MG63 (cell line): ENCODE measurements at regions not wholly inside any gene's neighbourhood (a gene's known extent, or its start where the extent isn't known, plus 50 kb on each side); places are given as distances from the start of the nearest gene placed in this dataset.
"Not testable (repeated sequence)": the region's sequence is repeated elsewhere in the genome, so short reads cannot be mapped to it uniquely, and the experiment has no call there.

Source experiments
- DNase-seq: peaks from one replicate; pipeline ENCODE4 v3.0.0-alpha.2; 2020
- H3K27me3 ChIP-seq: fragments of 250-450 bp; sonication (Bioruptor Pico); 2 replicates; pipeline ENCODE4 v1.5.1; 2020; ENCODE audit warnings: mild to moderate bottlenecking, moderate library complexity
- H3K36me3 ChIP-seq: fragments of 250-450 bp; sonication (Bioruptor Pico); 2 replicates; pipeline ENCODE4 v1.5.1; 2020; ENCODE audit warnings: mild to moderate bottlenecking, moderate library complexity
- H3K4me3 ChIP-seq: fragments of 250-450 bp; sonication (Bioruptor Pico); 2 replicates; pipeline ENCODE4 v1.5.1; 2020; ENCODE audit warnings: mild to moderate bottlenecking, moderate library complexity
- H3K9me3 ChIP-seq: fragments of 250-450 bp; sonication (Bioruptor Pico); 2 replicates; pipeline ENCODE4 v1.5.1; 2020; ENCODE audit warnings: mild to moderate bottlenecking, moderate library complexity

DNA sequence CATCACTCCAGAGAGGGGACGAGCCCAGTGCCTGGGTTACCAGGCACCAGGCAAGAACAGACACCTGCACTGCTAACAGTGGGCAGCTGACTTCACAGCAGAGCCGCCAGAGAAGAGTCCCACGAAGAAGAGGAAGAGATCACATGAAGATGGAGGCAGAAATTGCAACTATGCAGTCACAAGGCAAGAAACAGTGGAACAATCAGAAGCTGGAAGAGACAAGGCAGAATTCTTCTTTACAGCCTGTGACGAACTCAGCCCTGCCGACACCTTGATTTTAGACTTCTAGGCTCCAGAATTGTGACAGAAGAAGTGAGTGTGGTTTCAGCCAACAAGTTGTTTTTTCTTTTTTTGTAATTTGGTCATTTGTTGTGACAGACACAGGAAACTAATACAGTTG, 59.2 kb downstream of the IL12A start:
- DNase-seq, result no peak
- H3K27me3 ChIP-seq, result no peaks in the 10 kb centered on the region

DNA sequence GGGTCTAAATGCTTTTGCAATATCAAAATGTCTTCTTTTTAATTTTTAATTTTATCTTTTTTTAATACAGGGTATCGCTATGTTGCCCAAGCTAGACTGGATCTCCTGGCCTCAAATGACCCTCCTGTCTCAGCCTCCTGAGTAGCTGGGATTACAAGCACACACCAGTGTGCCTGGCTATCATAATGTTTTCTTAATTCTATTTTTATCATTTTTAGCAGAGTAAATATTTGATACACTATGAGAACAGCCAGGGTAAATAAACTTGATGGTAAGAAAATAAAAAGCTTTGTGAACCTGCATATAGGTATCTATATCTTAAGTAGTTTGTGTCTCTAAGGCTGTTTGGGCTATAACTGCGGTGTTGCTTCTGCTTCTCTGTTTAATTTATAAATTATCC, 60.4 kb downstream of the IL12A start:
- no peak for DNase-seq
- Histone ChIP-seq H3K36me3 (no peaks in the 10 kb centered on the region), H3K27me3 (no peaks in the 10 kb centered on the region), H3K4me3 (no peak overlapping the region), H3K9me3 (no peaks in the 10 kb centered on the region)

More for the DNA sequence above, 59.2 kb downstream of the IL12A start:
- Histone ChIP-seq H3K9me3 (no peaks in the 10 kb centered on the region), H3K36me3 (no peaks in the 10 kb centered on the region), H3K4me3 (no peak overlapping the region)

DNA sequence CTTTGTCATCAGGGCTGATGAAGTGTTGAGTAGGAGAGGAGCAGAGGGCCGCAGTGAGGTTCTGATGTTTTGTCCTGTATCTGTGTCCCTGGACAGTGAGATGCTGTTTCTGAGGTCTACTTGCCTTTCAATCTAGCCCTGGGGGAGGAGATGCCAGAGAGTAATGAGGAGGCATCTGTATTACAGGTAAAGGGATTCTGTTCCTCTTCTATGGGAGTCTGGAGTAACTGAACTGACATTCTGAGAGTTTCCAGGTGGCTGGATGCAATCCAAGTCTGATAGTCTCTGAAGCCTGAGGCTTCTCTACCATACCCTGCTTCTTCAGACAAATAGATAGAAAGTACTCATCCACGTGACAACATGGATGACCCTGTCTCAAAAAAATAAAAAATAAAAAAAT, 60.9 kb downstream of the IL12A start:
- Histone ChIP-seq H3K9me3 (no peaks in the 10 kb centered on the region), H3K4me3 (no peak overlapping the region), H3K36me3 (no peaks in the 10 kb centered on the region), H3K27me3 (no peaks in the 10 kb centered on the region)
- DNase-seq, result no peak

DNA sequence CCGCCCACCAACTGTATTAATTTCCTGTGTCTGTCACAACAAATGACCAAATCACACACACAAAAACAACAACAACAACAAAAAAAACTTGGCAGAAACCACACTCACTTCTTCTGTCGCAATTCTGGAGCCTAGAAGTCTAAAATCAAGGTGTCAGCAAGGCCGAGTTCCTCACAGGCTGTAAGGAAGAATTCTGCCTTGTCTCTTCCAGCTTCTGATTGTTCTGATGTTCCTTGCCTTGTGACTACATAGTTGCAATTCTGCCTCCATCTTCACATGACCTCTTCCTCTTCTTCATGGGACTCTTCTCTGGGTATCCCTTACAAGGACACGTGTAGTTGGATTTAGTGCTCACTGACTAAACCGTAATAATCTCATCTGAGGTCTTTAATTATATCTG, 61.4 kb downstream of the IL12A start:
- no peaks in the 10 kb centered on the region for H3K9me3 ChIP-seq

DNA sequence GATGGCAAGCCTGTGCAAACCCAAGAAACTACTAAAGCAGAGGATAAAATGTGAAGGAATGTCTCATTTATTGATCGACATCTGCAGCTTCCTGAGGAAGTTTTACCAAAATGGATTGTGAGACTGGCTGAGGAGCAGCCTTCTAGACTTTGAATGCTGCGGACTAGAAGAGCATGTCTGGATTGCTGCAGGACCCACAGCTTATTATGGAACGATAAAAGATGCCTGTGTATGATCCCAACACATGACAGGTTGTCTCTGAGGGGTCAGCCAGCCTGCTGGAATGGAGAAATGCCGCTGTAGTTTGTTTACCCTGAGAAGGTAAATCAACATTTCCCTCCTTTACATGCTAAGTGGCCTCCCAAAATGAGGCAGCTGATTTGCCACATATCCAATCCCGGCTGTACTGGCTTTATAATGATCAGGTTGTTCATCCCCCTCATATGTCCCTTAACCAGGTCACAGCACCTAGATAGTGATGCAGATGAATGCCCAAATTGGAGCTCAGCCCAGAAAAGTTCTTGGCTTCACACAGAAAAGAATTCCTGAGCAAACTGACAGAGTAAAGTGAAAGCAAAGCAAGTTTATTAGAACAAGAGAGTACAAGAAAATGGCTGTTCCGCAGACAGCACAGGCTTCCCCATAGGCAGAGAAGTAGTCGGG, 63.9 kb downstream of the IL12A start:
- Histone ChIP-seq H3K4me3 (no peak overlapping the region), H3K9me3 (no peaks in the 10 kb centered on the region), H3K27me3 (no peaks in the 10 kb centered on the region), H3K36me3 (no peaks in the 10 kb centered on the region)
- peak; percentile 6 for DNase-seq

More for the DNA sequence above, 61.4 kb downstream of the IL12A start:
- Histone ChIP-seq H3K27me3 (no peaks in the 10 kb centered on the region), H3K36me3 (no peaks in the 10 kb centered on the region), H3K4me3 (no peak overlapping the region)
- DNase-seq, result no peak

DNA sequence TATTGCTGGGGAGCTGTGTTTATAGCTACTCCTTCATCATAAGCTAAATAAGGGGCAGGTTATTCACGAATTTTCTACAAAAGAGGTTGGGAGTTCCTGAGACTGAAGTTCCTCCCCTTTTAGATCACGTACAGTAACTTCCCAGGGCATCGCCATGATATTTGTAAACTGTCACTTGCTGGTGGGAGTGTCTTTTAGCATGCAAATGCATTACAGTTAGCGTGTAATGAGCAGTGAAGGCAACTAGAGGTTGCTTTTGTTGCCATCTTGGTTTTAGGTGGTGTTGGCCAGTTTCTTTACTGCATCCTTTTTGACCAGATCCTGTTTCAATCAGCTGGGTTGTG, 64.4 kb downstream of the IL12A start:
- Histone ChIP-seq H3K36me3 (no peaks in the 10 kb centered on the region), H3K9me3 (no peaks in the 10 kb centered on the region), H3K4me3 (no peak overlapping the region), H3K27me3 (no peaks in the 10 kb centered on the region)
- DNase-seq, result no peak

DNA sequence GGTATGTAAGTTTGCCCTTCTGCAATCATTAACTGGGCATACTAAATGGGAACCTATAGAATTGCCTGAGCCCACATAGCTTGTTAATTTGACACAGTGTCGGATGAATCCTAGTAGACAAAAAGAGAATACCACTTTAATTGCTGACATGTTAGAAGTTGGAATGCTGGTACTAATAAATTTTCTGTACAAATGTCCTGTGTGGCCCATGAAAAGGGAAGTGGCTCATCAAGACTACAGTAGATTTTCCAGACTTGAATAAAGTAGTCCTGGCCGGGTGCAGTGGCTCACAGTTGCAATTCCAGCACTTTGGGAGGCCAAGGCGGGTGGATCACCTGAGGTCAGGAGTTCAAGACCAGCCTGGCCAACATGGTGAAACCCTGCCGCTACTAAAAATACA, 66.2 kb downstream of the IL12A start:
- not testable (repeated sequence) for H3K9me3 ChIP-seq, H3K27me3 ChIP-seq, H3K36me3 ChIP-seq, DNase-seq, H3K4me3 ChIP-seq

DNA sequence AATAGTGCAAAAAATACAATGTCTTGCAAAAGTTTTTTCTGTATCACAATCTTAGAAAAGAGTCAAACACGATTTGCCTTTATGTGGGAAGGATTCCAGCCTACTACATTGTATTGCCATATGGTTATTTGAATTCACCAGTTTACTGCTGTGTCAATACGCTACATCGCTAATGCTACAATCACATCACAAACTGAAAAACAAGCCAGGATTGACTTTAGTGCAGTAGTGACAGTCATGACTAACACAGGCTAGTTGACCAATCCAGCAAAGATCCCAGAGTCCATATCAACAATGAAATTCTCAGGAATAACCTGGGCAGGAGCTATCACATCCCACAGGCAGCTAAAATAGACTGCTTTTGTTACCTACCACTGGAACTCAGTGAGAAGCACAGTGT, 67.0 kb downstream of the IL12A start:
- DNase-seq, result no peak
- H3K9me3 ChIP-seq, result no peaks in the 10 kb centered on the region
- no peaks in the 10 kb centered on the region for H3K36me3 ChIP-seq
- no peaks in the 10 kb centered on the region for H3K27me3 ChIP-seq
- H3K4me3 ChIP-seq, result no peak overlapping the region

DNA sequence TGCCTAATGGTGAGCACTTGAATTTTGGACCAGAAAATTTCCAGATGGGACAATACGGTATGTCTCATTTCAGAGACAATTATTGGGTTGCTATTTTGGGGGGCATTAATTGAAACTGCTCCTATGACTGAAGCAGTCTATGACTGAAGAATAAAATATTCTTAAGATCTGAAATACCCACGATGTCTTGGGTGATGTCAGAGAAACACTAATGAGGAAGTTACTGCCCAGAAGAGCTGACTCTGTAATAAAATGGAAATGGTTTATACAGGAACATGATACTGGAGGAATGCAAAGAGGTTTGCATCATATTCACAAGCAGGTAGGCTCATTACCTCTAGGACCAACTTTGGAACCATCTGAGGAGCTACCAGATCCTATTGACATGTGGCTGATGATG, 68.7 kb downstream of the IL12A start:
- Histone ChIP-seq H3K36me3 (no peaks in the 10 kb centered on the region), H3K9me3 (no peaks in the 10 kb centered on the region), H3K4me3 (no peak overlapping the region), H3K27me3 (no peaks in the 10 kb centered on the region)
- no peak for DNase-seq

DNA sequence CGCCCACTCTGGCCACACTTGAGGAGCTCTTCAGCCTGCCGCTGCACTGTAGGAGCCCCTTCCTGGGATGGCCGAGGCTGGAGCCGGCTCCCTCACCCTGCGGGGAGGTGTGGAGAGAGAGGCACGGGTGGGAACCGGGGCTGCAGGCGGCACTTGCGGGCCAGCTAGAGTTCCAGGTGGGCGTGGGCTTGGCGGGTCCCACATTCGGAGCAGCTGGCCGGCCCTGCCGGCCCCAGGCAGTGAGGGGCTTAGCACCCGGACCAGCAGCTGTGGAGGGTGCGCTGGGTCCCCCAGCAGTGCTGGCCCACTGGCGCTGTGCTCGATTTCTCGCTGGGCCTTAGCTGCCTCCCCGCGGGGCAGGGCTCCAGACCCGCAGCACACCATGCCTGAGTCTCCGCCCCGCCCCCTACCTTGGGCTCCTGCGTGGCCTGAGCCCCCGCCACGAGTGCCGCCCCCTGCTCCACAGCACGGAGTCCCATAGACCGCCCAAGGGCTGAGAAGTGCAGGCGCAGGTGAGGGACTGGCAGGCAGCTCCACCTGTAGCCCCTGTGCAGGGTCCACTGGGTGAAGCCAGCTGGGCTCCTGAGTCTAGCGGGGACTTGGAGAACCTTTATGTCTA, 71.9 kb downstream of the IL12A start:
- Histone ChIP-seq H3K9me3 (no peaks in the 10 kb centered on the region), H3K4me3 (no peak overlapping the region), H3K27me3 (no peaks in the 10 kb centered on the region), H3K36me3 (no peaks in the 10 kb centered on the region)
- DNase-seq, result no peak

DNA sequence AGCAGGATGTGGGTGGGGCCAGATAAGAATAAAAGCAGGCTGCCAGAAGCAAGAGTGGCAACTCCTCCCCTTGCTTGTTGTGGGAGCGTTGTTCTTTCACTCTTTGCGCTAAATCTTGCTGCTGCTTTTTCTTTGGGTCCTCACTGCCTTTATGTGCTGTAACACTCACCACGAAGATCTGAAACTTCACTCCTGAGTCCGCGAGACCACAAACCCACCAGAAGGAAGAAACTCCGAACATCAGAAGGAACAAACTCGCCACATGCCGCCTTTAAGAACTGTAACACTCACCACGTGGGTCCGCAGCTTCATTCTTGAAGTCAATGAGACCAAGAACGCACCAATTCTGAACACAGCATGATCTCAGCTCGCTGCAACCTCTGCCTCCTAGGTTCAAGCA, 72.9 kb downstream of the IL12A start:
- no peaks in the 10 kb centered on the region for H3K27me3 ChIP-seq

DNA sequence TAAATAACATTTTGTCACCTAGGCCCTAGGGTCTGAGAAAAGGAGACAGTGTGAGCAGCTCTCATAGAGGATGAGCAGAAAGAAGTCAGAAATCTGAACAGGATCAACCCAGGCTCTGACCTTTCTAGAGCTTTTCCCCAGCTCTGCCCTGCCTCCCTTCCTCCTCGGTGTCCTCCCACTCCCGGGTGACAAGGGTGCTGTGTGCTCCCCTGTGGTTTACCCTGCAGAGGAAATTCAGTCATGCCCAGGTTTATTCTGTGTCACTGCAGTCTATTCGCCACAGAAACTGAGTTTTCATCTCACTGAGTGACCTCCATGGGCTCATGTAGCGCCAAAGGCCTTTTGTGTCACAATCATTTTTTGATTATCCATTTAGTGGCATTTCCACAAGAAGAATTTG, 76.6 kb downstream of the IL12A start:
- DNase-seq, result no peak
- Histone ChIP-seq H3K9me3 (no peaks in the 10 kb centered on the region), H3K4me3 (no peak overlapping the region), H3K27me3 (no peaks in the 10 kb centered on the region), H3K36me3 (no peaks in the 10 kb centered on the region)

More for the DNA sequence above, 72.9 kb downstream of the IL12A start:
- DNase-seq, result no peak
- Histone ChIP-seq H3K9me3 (no peaks in the 10 kb centered on the region), H3K4me3 (no peak overlapping the region), H3K36me3 (no peaks in the 10 kb centered on the region)

DNA sequence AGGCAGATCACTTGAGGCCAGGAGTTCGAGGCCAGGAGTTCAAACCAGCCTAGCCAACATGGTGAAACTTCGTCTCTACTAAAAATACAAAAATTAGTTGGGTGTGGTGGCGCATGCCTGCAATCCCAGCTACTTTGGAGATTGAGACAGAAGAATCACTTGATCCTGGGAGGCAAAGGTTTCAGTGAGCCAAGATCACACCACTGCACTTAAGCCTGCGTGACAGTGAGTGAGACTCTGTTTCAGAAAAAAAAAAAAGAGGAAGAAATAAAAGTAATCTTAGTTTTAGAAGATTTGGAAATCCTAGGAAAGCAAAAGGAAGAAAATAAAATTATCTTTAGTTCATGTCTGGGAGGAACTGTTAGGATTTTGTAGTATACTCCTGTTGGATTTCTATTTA, 77.2 kb downstream of the IL12A start:
- DNase-seq, result no peak

DNA sequence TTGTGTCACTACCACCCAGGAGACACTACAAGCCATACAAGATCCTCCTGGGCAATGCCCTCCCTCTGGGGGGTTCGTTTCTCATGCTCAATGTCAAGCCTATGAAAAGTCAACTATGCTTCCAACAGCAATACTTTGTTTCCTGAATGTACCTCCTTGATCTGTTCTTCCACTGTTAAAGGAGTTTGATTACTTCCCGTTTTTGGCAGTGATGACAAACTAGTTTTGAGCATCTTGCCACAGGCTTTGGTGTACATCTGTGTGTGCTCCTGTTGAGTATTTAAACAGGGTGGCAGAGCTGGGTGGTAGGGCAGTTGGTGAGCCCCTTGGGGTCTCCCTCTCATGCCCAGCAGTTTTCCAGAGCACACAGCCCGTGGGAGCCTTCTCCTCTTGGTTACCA, 81.4 kb downstream of the IL12A start:
- Histone ChIP-seq H3K27me3 (no peaks in the 10 kb centered on the region), H3K4me3 (no peak overlapping the region), H3K36me3 (no peaks in the 10 kb centered on the region), H3K9me3 (no peaks in the 10 kb centered on the region)
- no peak for DNase-seq

More for the DNA sequence above, 77.2 kb downstream of the IL12A start:
- H3K27me3 ChIP-seq, result no peaks in the 10 kb centered on the region
- H3K36me3 ChIP-seq, result no peaks in the 10 kb centered on the region
- H3K4me3 ChIP-seq, result no peak overlapping the region
- H3K9me3 ChIP-seq, result no peaks in the 10 kb centered on the region

DNA sequence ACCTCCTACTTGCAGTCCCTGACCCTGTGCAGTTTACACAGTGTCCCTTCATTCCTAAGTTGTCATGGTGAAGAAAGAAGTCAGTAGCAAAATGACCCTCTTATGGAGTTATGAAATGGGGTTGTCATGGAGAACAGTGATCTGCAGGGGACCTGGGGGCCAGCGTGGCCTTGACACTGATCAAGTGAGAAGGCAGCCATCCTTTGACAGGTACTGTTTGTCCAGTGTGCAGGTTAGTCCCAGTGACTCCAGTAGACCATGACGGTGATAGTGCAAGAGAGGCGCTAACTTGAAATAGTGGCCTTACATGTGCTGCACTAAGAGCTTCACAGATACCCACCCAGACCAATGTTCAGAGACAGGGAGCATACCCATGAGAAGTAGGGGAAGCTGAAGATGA, 87.9 kb downstream of the IL12A start:
- no peak for DNase-seq
- Histone ChIP-seq H3K9me3 (no peaks in the 10 kb centered on the region), H3K27me3 (no peaks in the 10 kb centered on the region), H3K4me3 (no peak overlapping the region), H3K36me3 (no peaks in the 10 kb centered on the region)

DNA sequence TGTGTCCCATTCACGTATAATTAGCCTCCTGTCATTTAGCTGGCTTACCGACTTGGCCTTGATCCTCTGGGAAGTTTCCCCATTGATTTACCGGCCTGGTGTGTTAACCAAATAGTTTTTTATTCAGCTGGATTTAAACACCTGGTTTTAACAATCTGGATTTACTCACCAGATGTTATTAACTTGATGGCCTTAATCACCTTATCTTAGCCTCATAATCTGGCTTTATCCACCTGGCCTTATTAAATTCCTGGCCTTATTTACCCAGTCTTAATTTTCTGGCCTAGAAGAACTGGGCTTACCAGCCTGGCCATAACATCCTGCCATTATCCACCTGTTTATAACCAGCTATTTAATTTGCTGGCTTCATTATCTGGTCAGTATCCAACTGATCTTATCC, 89.9 kb downstream of the IL12A start:
- no peak overlapping the region for H3K4me3 ChIP-seq
- no peak for DNase-seq
- no peaks in the 10 kb centered on the region for H3K9me3 ChIP-seq
- no peaks in the 10 kb centered on the region for H3K36me3 ChIP-seq
- H3K27me3 ChIP-seq, result no peaks in the 10 kb centered on the region

DNA sequence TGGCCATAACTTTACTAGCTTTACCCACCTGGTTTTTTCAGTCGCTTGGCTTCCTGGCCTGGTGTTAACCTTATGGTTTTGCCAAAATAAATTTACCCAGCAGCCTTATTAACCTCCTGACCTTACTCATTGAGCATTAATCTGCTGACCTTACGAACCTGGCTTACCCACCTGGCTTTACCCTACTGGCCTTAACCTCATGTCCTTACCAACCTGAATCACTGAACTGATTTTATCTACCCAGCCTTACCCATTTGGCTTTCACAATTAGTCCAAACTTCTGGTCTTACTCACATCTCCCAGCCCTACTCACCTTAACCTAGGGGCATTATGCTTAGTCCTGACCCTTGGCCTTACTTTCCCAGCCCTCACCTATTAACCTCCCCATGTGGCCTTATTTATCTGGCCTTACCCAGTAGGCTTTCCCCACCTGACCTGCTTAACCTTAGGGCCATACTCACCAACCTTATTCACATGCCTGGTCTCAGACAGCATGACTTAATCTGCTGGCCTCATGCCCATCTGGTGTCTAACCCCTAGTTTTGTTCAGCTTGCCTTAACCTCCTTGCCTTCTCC, 93.4 kb downstream of the IL12A start:
- H3K9me3 ChIP-seq, result no peaks in the 10 kb centered on the region
- no peak for DNase-seq
- H3K27me3 ChIP-seq, result no peaks in the 10 kb centered on the region
- no peak overlapping the region for H3K4me3 ChIP-seq
- no peaks in the 10 kb centered on the region for H3K36me3 ChIP-seq

DNA sequence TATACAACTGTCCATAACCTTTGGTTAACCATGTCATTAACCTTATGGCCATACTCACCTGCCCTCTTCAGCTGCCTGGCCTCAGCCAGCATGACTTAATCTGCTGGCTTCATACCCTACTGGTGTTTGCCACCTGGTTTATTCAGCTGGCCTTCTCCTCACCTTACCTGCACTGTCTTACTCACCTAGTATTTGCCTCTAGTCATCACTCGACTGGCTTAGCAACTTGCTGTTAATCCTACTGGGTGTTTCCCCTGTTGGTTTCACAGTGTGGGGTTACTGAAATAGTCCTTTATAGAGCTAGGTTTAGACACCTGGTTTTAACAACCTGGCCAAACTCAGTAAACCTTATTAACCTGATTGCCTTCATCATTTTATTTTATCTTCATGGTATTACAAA, 96.4 kb downstream of the IL12A start:
- H3K27me3 ChIP-seq, result no peaks in the 10 kb centered on the region
- H3K36me3 ChIP-seq, result no peaks in the 10 kb centered on the region
- no peak overlapping the region for H3K4me3 ChIP-seq
- no peaks in the 10 kb centered on the region for H3K9me3 ChIP-seq
- no peak for DNase-seq
